ENCODE measurements at regions not wholly inside any gene's neighbourhood (a gene's known extent, or its start where the extent isn't known, plus 50 kb on each side); places are given as distances from the start of the nearest gene placed in this dataset.

DNA sequence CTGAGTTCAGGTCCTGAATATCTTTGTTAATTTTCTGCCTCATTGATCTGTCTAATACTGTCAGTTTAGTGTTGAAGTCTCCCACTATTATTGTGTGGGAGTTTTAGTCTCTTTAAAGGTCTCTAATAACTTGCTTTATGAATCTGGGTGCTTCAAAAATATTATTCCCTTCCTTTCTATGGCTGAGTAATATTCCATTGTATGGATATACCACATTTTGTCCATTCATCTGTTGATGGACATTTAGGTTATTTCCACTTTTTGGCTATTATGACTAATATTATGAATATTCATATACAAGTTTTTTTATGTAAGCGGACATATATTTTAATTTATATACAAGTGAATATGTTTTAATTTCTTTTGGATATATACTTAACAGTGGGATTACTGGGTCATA, 82.7 kb downstream of the SDR9C7 start:
- no peak for DNase-seq (ENCODE audit: low read depth)
- H3K4me3 ChIP-seq (ENCODE audit: low read depth, low read length): no peak overlapping the region
- TF ChIP-seq, protein P1, sequence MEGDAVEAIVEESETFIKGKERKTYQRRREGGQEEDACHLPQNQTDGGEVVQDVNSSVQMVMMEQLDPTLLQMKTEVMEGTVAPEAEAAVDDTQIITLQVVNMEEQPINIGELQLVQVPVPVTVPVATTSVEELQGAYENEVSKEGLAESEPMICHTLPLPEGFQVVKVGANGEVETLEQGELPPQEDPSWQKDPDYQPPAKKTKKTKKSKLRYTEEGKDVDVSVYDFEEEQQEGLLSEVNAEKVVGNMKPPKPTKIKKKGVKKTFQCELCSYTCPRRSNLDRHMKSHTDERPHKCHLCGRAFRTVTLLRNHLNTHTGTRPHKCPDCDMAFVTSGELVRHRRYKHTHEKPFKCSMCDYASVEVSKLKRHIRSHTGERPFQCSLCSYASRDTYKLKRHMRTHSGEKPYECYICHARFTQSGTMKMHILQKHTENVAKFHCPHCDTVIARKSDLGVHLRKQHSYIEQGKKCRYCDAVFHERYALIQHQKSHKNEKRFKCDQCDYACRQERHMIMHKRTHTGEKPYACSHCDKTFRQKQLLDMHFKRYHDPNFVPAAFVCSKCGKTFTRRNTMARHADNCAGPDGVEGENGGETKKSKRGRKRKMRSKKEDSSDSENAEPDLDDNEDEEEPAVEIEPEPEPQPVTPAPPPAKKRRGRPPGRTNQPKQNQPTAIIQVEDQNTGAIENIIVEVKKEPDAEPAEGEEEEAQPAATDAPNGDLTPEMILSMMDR (IDR thresholded peaks at IDR 0.05; ENCODE audit: insufficient read depth, low read depth, low read length, missing control alignments): no peak

DNA sequence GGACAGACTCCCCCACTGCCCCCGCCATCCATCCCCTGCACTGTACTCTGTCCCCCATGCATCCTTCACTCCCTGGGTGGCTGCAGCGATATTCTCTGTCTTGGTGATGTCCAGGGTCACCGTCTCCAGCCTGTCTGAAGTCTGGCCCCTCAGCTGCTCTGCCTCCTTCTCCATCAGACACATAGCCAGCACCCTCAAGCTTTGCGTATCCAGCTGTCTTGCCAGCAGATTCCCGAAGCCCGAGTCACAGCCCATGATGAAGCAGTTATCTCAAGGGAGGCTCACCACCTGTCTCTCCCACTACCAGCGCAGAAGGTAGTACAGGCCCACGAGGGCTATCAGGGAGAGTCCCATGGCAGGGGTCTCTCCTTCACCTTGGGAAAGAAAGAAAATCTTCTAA, 77.8 kb downstream of the HSD17B6 start:
- TF ChIP-seq, protein P1 (IDR thresholded peaks at IDR 0.05; ENCODE audit: insufficient read depth, low read depth, low read length, missing control alignments): no peak
- no peak for DNase-seq (ENCODE audit: low read depth)
- H3K4me3 ChIP-seq (ENCODE audit: low read depth, low read length): no peak overlapping the region

DNA sequence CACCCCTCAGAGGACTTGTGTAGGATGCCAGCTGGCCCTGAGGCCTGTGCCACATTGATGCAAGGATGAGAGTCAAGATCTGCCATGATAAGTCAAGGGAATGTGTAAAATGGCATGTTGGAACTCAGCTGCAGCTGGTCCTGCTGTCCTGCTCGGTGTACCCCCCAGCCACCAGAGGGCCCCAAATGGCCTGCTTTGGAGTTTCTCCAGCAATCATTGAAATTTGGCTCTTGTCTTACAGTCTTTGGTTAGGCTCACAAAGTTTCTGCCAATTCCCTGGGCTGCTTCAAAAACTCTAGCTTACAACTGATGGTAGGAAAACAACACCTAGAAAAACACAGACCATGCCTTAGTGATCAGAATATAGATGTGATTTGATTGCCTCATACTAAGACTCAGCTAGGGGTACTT, 76.8 kb downstream of the HSD17B6 start:
- DNase-seq (ENCODE audit: low read depth): peak; percentile 54
- TF ChIP-seq, protein P1 (IDR thresholded peaks at IDR 0.05; ENCODE audit: insufficient read depth, low read depth, low read length, missing control alignments): peak; percentile 63
- no peak overlapping the region for H3K4me3 ChIP-seq (ENCODE audit: low read depth, low read length)

DNA sequence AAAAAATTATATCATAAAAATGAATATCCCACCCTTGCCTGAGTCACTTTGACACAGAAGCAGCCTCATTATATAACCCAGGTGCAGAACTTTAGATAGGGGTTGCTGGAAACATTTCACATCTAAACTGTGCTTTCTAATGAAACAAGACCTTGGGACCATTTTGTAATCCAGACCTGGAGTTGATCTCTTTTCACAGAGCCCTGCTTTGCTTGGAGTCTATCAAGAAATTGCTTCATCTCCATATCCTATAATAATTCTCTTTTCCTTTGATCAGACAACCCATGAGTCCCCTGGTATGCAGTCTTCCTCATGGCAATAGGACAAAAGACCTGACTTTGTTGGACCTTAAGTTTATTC, 76.3 kb downstream of the HSD17B6 start:
- TF ChIP-seq, protein P1 (IDR thresholded peaks at IDR 0.05; ENCODE audit: insufficient read depth, low read depth, low read length, missing control alignments): no peak
- H3K4me3 ChIP-seq (ENCODE audit: low read depth, low read length): no peak overlapping the region
- DNase-seq (ENCODE audit: low read depth): no peak

DNA sequence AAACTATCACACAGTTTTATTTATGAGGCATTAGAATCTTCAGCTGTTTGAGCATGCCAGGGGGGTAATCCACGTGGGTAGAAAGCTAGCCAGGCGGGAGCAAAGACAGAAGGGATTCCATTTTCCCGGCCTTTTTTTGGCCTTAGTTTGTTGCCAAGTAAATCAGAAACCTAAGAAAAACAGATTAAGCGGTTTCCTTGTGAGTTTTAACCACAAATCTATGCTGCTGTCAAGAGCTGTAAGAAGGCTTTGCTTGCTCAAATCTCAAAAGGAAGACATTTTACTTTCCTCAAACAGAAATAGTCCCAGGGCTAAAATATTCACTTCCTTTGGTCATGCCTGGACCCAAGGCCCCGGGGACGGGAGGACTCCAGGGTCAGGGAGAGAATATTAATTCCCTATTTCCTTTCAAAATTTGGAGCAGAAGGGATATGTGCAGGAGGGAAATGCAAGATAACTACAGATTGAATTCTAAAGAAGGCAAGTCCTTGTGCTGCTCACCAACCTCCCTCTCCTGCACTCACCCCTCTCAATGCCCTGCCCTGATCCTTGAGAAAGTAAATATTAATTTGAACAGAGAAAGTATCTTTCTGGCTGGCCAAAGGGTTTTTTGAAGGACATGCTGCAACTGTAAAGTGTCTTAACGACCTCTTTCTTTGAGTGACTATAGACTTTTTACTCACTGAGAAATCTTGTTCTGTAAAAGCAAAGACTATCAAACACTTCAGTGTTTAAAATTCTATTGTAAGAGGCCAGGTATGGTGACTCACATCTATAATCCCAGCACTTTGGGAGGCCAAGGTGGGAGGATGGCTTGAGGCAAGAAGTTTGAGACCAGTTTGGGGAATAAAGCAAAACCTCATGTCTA, 75.7 kb downstream of the HSD17B6 start:
- TF ChIP-seq, protein P1 (IDR thresholded peaks at IDR 0.05; ENCODE audit: insufficient read depth, low read depth, low read length, missing control alignments): no peak
- no peak for DNase-seq (ENCODE audit: low read depth)
- no peak overlapping the region for H3K4me3 ChIP-seq (ENCODE audit: low read depth, low read length)

Data from GM12865 (cell line).